ENCODE measurements at regions not wholly inside any gene's neighbourhood (a gene's known extent, or its start where the extent isn't known, plus 50 kb on each side); places are given as distances from the start of the nearest gene placed in this dataset.
"Not testable (repeated sequence)": the region's sequence is repeated elsewhere in the genome, so short reads cannot be mapped to it uniquely, and the experiment has no call there.

GRCh38 chr16:85244452-85244851 is 132.2 kb upstream of the CIBAR2 start:
- DNase-seq, result not testable (repeated sequence)

DNA sequence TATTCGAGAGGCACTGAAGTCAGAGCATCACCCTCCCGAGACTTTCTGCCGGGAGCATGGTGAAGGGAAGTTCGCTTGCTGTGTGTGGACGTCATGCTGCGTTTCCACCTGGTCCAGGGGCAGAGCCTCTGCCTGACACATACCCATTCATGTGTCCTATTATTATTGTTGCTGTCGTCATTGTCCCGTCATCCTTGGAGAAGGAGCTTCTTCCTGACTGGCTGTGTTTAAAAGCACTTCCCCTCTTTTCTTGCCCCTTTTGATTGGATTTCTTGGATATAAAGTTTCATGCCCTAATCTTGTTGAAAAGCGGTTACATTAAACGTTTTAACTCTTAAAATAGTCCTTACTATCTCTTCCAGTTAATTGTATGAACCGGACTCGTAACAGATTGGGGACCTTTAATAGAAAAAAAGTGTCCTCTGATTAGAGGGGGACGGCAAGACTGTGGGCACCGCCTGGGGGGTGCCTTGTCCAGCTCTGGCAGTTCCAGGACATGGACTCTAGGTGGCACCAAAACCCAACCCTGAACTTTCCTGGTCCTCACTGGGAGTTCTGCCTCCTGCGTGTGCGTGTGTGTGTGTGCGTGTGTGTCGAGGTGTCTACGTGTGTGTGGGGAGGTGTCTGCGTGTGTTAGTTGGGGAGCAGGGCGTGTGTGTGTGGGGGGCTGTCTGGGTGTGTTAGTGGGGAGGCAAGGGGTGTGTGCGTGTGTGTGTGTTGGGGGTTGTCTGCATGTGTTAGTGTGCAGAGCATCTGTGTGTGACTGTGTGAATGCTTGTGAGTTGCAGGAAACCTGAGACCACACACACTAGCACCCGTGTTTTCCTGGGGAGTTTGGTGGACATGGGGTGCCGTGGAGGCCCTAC is 133.3 kb upstream of the CIBAR2 start:
- peak; percentile 59 for DNase-seq

- DNase-seq, result peak; percentile 82
Measured at GRCh38 chr16:85246473-85246872, 134.2 kb upstream of the CIBAR2 start.

GRCh38 chr16:85246973-85247372 is 134.7 kb upstream of the CIBAR2 start:
- DNase-seq, result no peak

- no peak for DNase-seq
Measured at GRCh38 chr16:85248342-85248741, 136.1 kb upstream of the CIBAR2 start.

GRCh38 chr16:85248857-85249256 is 136.6 kb upstream of the CIBAR2 start:
- no peak for DNase-seq

- no peak for DNase-seq
Measured at GRCh38 chr16:85249418-85250146, 137.3 kb upstream of the CIBAR2 start.

GRCh38 chr16:85250147-85250463 is 137.8 kb upstream of the CIBAR2 start:
- no peak for DNase-seq

DNA sequence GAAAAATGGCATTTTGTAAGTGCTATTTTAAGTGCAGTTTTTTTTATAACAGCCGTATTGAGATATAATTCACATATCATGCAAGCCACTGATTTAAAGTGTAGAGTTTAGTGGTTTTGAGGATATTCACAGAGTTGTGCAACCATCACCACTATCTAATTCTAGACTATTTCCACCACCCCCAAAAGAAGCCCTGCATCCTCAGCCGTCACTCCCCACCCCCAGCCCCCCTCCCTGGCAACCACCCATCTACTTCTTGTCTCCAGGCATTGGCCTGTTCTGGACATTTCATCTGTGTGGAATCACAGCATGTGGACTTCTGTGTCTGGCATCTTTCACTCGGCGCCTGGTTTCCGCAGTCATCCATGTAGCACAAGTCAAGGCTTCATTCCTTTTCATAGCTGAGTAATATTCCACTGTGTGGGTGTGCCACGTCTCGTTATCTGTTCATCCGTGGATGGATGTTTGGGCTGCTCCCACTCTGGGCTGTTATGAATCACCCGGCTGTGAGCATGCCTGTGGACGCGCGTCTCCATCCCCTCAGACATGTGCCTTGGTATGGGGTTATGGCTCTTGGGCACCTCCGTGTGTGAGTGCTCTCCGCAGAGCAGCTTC is 138.4 kb upstream of the CIBAR2 start:
- DNase-seq, result no peak

DNA sequence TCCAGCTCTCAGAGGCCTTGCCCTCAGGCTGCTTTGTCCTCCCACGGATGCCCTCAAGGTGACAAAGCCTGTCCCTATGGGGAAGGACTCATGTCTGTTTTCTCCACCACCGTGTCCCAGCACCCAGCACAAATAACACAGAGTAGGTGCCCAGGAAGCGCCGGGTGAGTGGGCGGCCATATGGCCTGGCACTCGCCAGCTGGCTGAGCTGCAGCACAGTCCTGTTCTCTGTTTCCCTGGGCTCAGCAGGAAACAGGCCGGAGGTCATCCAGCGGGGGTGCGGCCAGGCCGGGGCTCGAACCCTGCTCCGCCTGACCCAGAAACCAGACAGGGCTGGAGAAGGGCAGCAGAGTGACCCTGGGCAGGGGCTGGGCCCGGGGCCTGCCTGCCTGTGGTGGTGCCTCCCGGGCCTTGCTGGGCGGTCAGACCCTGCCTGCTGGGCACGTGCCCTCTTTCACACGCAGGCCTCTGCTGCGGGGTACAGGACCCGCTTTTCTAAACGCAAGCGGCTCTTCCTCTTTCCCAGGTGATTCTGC is 139.0 kb upstream of the CIBAR2 start:
- no peak for DNase-seq

DNA sequence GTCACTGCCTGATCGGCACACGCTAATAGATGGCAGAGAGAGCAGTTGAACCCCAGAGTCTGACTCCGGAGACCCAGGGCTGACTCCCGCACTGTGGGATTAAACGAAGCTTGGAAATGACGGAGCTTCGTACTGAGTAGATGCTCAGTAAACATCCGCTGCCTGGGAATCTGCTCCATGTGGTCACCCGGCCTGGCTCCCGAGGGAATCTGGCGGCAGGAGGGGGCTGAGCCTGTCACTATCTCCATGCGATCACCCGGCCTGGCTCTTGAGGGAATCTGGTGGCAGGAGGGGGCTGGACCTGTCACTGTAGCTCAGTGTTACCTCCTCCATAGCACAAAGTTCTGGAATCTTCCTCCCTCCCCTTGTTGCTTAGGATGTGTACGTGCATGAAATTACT is 139.7 kb upstream of the CIBAR2 start:
- no peak for DNase-seq

DNA sequence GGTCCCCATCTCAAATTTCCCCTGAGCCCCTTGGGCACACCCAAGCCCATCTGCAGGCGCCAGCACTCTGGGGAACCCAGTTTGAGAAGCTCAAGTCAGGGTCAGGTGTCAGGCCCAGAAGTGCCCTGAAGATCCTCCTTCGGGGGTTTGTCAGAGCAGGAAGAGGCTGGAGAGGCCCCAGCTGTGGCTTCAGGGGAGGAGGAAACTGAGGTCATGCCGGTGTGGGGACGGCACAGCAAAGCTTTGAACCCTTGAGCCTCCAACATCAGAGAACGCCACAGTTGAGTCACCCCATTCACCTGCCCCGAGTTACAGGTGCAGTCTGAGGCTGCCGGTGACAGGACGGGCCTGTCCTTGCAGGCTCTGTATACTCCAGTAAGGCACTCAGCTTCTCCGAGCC is 140.2 kb upstream of the CIBAR2 start:
- DNase-seq, result no peak

DNA sequence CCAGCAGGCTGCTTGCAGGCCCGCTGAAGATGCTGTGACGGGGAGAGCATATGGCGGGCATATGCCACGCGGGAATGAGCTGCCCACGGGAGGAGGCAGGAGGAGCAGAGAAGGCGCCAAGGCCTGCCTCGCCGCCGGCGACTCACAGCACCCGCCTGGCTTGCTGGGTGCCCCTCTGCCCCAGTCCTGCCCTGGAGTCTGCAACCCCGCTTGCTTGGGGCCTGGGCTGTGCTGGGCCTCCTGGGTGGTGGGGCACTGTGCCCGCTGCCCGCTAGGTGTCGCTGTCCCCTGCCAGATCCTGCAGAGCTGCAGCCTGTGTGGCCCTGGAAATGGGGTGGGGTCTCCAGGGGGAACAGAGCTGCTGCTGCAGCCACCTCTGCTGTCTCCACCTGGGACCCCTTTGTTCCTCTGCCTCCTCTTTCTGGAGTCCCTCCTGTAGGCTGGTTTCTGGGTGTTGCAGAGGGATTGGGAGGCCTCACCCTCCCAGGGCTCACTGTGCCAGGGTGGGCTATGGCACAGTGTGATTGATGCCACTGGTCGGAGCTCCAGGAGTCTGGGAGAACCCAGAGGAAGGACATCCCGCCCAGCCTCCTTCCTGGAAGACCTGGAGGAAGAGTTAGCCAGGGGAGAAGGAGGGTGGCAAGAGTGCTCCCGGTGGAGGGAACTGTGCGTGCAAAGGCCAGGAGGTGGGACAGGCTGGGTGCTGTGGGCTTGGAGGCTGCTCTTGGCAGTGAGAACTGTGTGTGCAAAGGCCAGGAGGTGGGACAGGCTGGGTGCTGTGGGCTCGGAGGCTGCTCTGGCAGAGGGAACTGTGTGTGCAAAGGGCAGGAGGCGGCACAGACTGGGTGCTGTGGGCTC is 141.0 kb upstream of the CIBAR2 start:
- no peak for DNase-seq

DNA sequence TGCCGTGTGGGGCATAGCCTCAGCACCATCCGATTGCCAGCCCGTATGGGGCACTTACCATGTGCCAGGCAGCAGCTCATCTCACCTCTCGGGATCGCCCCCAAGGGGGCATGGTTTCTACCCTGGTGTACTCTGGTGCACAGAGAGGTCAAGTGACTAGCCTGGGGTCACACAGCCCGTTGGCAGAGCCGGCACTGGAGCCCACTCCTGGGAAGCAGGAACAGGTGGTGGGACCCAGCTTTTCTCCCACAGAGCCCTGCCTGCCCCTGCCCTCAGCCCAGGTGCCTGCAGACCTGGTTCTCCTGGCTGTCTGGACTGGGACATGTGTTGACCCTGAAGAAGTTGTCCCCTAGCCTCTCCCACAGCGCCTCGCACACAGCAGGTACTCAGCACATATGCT is 141.8 kb upstream of the CIBAR2 start:
- DNase-seq, result no peak

DNA sequence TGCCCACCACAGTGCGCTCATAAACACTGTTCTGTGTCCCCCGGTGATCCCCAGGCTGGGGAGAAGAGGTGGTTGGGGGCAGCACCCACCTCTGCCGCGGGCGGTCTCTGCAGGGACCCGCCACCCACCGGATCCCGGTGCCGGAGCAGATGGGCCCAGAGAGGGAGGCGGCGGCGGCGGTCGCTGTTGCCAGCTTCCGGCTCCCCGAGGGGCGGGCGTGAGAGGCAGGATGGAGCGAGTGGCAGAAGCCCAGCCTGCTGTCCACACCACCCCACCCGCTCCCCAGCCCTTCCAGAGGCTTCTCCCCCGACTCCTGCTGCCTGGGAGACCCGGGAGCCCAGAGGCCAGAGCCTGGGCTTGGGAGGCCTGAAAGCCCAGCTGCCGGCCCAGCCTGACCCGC is 142.6 kb upstream of the CIBAR2 start:
- DNase-seq, result no peak

- DNase-seq, result no peak
Measured at GRCh38 chr16:85255777-85256176, 143.5 kb upstream of the CIBAR2 start.

GRCh38 chr16:85256190-85256739 is 144.0 kb upstream of the CIBAR2 start:
- no peak for DNase-seq

DNA sequence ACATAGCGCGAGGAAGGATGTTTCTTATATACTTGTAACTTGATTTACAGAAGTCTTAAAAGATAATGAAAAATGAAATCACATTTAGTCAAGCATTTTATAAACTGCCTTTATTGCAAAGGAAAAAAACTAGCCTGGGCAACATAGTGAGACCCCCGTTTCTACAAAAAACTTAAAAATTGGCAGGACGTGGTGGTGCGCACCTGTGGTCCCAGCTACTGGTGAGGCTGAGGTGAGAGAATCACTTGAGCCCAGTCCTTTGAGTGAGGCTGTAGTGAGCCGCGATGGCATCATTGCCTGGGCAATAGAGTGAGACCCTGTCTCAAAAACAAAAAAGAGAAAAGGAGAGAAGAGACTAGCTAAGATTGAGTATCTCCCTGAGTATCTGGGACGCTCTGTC is 145.2 kb upstream of the CIBAR2 start:
- DNase-seq, result no peak

GRCh38 chr16:85258166-85258565 is 145.9 kb upstream of the CIBAR2 start:
- no peak for DNase-seq

DNA sequence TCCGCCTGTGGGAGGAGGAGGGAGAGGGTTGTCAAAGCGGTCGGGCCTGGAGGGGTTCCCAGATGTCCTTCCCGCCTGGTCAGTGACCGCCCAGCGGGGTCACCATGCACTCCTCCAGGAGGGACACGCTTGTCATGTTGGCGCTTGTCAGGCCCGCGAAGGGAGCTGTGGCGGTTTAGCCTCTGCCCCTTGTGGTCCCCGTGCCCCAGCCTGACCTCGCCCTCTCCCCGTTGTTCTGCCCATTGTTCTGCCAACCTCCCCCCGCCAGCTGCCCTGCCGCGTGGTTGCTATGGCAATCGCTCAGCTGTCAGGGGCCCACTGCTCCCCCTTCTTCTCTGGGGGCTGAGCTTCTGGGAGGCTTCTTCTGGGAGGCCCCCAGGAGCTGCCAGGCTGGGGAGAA is 146.4 kb upstream of the CIBAR2 start:
- peak; percentile 50 for DNase-seq

DNA sequence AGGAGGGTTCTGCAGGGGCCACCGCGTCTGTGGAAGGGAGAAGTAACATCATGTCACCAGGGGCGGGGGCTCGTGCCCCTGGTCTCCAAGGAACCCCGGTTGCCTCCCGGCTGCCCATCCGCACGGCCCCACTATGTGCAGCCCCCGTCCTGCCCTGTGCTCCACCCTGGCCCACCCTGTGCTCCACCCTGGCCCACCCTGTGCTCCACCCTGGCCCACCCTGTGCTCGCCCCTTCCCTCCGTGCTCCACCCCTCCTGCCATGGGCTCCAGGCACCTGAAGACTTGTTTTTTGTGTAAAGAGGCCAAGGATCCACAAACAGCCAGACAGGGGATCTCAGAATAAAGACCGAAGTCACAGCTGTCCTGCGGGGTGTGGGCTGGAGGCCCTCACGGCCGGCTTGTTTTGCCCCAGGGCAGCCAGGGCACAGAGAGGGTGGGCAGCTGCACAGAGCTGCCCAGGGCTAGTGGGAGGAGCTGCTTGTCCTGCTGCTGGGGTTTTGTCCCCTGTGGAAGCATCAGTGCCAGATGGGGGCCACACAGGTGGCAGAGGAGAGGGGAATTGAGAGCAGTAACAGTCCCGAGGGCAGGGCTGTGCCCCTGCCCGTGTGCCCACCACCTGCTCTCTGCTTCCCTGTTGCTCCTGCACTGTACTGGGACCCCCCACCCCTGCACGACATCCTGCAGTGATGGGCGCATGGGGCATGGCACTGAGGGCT is 147.0 kb upstream of the CIBAR2 start:
- DNase-seq, result no peak

GRCh38 chr16:85259832-85260167 is 147.5 kb upstream of the CIBAR2 start:
- no peak for DNase-seq

Data from NCI-H1092 (cell line).